Anterior cingulate cortex (tissue), 58 donors: ENCODE measurements at regions not wholly inside any gene's neighbourhood (a gene's known extent, or its start where the extent isn't known, plus 50 kb on each side); places are given as distances from the start of the nearest gene placed in this dataset.
"Not testable (repeated sequence)": the region's sequence is repeated elsewhere in the genome, so short reads cannot be mapped to it uniquely, and the experiment has no call there.

ENCODE experiments used
- DNase-seq, 58 donors: peaks; one replicate each; lab custom pipeline; 2025; lab: John Stamatoyannopoulos, UW

GRCh38 chr9:115425601-115426000 is 307.6 kb upstream of the TNC start:
- DNase-seq, result no peak

GRCh38 chr9:115437418-115437817 is 319.5 kb upstream of the TNC start:
- DNase-seq, result no peak

GRCh38 chr9:115439641-115440040 is 321.7 kb upstream of the TNC start:
- no peak for DNase-seq

- DNase-seq, result no peak
Observed at GRCh38 chr9:115442054-115442453, 324.1 kb upstream of the TNC start.

GRCh38 chr9:115443890-115444289 is 325.9 kb upstream of the TNC start:
- no peak for DNase-seq

GRCh38 chr9:115444959-115445358 is 327.0 kb upstream of the TNC start:
- DNase-seq, result no peak

GRCh38 chr9:115445655-115446054 is 327.7 kb upstream of the TNC start:
- DNase-seq, result no peak

- DNase-seq, result no peak
Observed at GRCh38 chr9:115456515-115456914, 338.6 kb upstream of the TNC start.

GRCh38 chr9:115461280-115461679 is 343.3 kb upstream of the TNC start:
- no peak for DNase-seq

- DNase-seq, result no peak
Observed at GRCh38 chr9:115462623-115463022, 344.7 kb upstream of the TNC start.

- no peak for DNase-seq
Observed at GRCh38 chr9:115466756-115467155, 348.8 kb upstream of the TNC start.

GRCh38 chr9:115469841-115470240 is 351.9 kb upstream of the TNC start:
- no peak for DNase-seq

GRCh38 chr9:115473032-115473431 is 355.1 kb upstream of the TNC start:
- DNase-seq, result not testable (repeated sequence)

GRCh38 chr9:115481769-115482168 is 363.8 kb upstream of the TNC start:
- DNase-seq, result no peak

- DNase-seq, result no peak
Observed at GRCh38 chr9:115482747-115483146, 364.8 kb upstream of the TNC start.

- DNase-seq, result no peak
Observed at GRCh38 chr9:115492869-115493268, 374.9 kb upstream of the TNC start.

- no peak for DNase-seq
Observed at GRCh38 chr9:115494393-115494792, 376.4 kb upstream of the TNC start.

- no peak for DNase-seq
Observed at GRCh38 chr9:115495052-115495635, 377.2 kb upstream of the TNC start.

GRCh38 chr9:115495836-115496235 is 377.9 kb upstream of the TNC start:
- DNase-seq, result no peak

GRCh38 chr9:115498303-115498702 is 380.3 kb upstream of the TNC start:
- DNase-seq, result no peak

- DNase-seq, result no peak
Observed at GRCh38 chr9:115507148-115507547, 389.2 kb upstream of the TNC start.

- no peak for DNase-seq
Observed at GRCh38 chr9:115513148-115513547, 395.2 kb upstream of the TNC start.

- no peak for DNase-seq
Observed at GRCh38 chr9:115514454-115514853, 396.5 kb upstream of the TNC start.
